K562 (cell line): ENCODE measurements at regions not wholly inside any gene's neighbourhood (a gene's known extent, or its start where the extent isn't known, plus 50 kb on each side); places are given as distances from the start of the nearest gene placed in this dataset.

Experiments used
- ATAC-seq: fragments of 200-7000 bp; cut with Tn5 transposase; 3 replicates; pipeline ENCODE4 v1.9.1; 2020; ENCODE audit warnings: moderate library complexity
- BruUV-seq: library from RNA; stranded (reverse); fragments of 400-500 nt; replicated peaks from 2 replicates; lab custom pipeline; 2021; lab: Mats Ljungman, UMichigan
- CTCF ChIA-PET: fragments of 300-600 bp; formaldehyde crosslinking; extraction: SDS; loops from one replicate; lab custom pipeline; 2021; ENCODE audit warnings: low intra/inter-chr PET ratio; lab: Yijun Ruan, JAX
- POLR2A ChIA-PET: fragments of 300-600, 350-650 bp; sonication (Branson Sonifier 250); formaldehyde crosslinking; extraction: SDS; loops from one replicate; lab custom pipeline; 2021; ENCODE audit warnings: antibody characterized with exemption, inconsistent platforms; lab: Yijun Ruan, JAX
- DNase-seq, 4 experiments: peaks; one replicate each; pipeline versions ENCODE4 v3.0.0 to v3.0.0-alpha.2; 2011 to 2018; ENCODE audit warnings: low spot score in 3 of 4, mixed read lengths in 3 of 4; ENCODE audit errors: extremely low read depth in 1 of 4
- FAIRE-seq: peaks from 2 replicates; lab custom pipeline; 2011; peaks lifted over from hg19 to GRCh38; lab: Jason Lieb, UNC
- H2AFZ ChIP-seq: 2 replicates; pipeline ENCODE4 v1.6.0; 2011; ENCODE audit warnings: low read depth, low read length, control low read depth, inconsistent platforms
- H3K27ac ChIP-seq: fragments of 200-600 bp; 3 replicates; pipeline ENCODE4 v1.8.0; 2011; ENCODE audit warnings: low read depth, mild to moderate bottlenecking, control low read depth, inconsistent platforms, low read length, moderate library complexity, mixed read lengths; ENCODE audit errors: extremely low read depth
- H3K27me3 ChIP-seq, 2 experiments: fragments of 300-600 bp in 1 of 2; 2 replicates in 1 of 2; 3 replicates in 1 of 2; pipeline versions ENCODE4 v1.6.0 to v1.8.0; 2011; ENCODE audit warnings: inconsistent platforms in 2 of 2, low read length in 2 of 2, mild to moderate bottlenecking in 1 of 2, mixed read lengths in 1 of 2, moderate library complexity in 1 of 2; ENCODE audit not compliant: control insufficient read depth in 2 of 2, insufficient read depth in 2 of 2
- H3K36me3 ChIP-seq: fragments of 300-600 bp; 3 replicates; pipeline ENCODE4 v1.8.0; 2011; ENCODE audit warnings: mild to moderate bottlenecking, low read length, inconsistent platforms; ENCODE audit not compliant: control insufficient read depth, insufficient read depth
- H3K4me1 ChIP-seq, 2 experiments: fragments of 200-600 bp in 1 of 2; replicated peaks in 1 of 2; 2 replicates in 1 of 2; 3 replicates in 1 of 2; pipeline versions ENCODE4 v1.5.1 to v1.8.0; 2011; ENCODE audit warnings: inconsistent platforms in 2 of 2, low read length in 2 of 2, mild to moderate bottlenecking in 1 of 2, mixed read lengths in 1 of 2, moderate library complexity in 1 of 2; ENCODE audit not compliant: control insufficient read depth in 2 of 2, insufficient read depth in 2 of 2
- H3K4me2 ChIP-seq: 2 replicates; pipeline ENCODE4 v1.6.1; 2011; ENCODE audit warnings: low read length, control low read depth, inconsistent platforms, mixed read lengths; ENCODE audit not compliant: insufficient read depth
- H3K4me3 ChIP-seq: fragments of 200-600 bp; sonication (generic), shearing (Covaris generic); 2 replicates; pipeline ENCODE4 v1.5.1; 2016; ENCODE audit warnings: control low read depth, inconsistent platforms
- H3K79me2 ChIP-seq: fragments of 200-600 bp; 3 replicates; pipeline ENCODE4 v1.8.0; 2011; ENCODE audit warnings: low read length, inconsistent platforms; ENCODE audit not compliant: control insufficient read depth, insufficient read depth
- H3K9ac ChIP-seq, 2 experiments: 2 replicates each; pipeline versions ENCODE4 v1.6.0 to v1.6.1; 2011; ENCODE audit warnings: low read depth in 2 of 2, low read length in 2 of 2, control low read depth in 1 of 2, inconsistent platforms in 1 of 2, mild to moderate bottlenecking in 1 of 2, mixed read lengths in 1 of 2; ENCODE audit not compliant: insufficient read depth in 1 of 2
- H3K9me1 ChIP-seq: one replicate; pipeline ENCODE4 v1.6.0; 2011; ENCODE audit warnings: inconsistent platforms, mild to moderate bottlenecking, low read length, moderate library complexity; ENCODE audit not compliant: control insufficient read depth, insufficient read depth
- H3K9me3 ChIP-seq: replicated peaks from 2 replicates; pipeline ENCODE4 v1.5.1; 2011; ENCODE audit warnings: low read depth, low read length, inconsistent platforms; ENCODE audit not compliant: control insufficient read depth, insufficient read depth
- H4K20me1 ChIP-seq: replicated peaks from 2 replicates; pipeline ENCODE4 v1.6.1; 2011; ENCODE audit warnings: low read length, inconsistent platforms, mixed read lengths; ENCODE audit not compliant: control insufficient read depth, insufficient read depth
- POLR3A ChIP-seq: IDR thresholded peaks from 2 replicates; pipeline ENCODE4 v1.6.1; 2011; ENCODE audit warnings: borderline replicate concordance, mild to moderate bottlenecking, moderate library complexity; ENCODE audit not compliant: insufficient read length, insufficient read depth; ENCODE audit errors: extremely low read depth
- ZNF77 ChIP-seq: fragments of 250-450 bp; sonication (Bioruptor Pico); IDR thresholded peaks from 2 replicates; pipeline ENCODE4 v1.5.0; 2020
- WGBS: fragments of 100-300 bp; shearing (Covaris generic); methylation state at CpG from one replicate; pipeline ENCODE4 v1.1.6; 2016; ENCODE audit warnings: low coverage, mixed read lengths; ENCODE audit not compliant: insufficient coverage; ENCODE audit errors: missing lambda C conversion rate; 5-methylcytosine and 5-hydroxymethylcytosine counted together
- in situ Hi-C: fragments of 300-500 bp; cut with MboI; formaldehyde crosslinking; loops from 4 replicates; pipeline ENCODE4 v1.15.0; 2018; ENCODE audit warnings: inconsistent platforms, mixed read lengths
- intact Hi-C: fragments of 100-400 bp; cut with micrococcal nuclease; formaldehyde crosslinking; loops from 2 replicates; pipeline ENCODE4 v1.14.2; 2022
- TF ChIP-seq, protein P1 (sequence below): fragments of 250-450 bp; sonication (Bioruptor Pico); IDR thresholded peaks from 2 replicates; pipeline ENCODE4 v1.5.0; 2021; ENCODE audit warnings: mild to moderate bottlenecking, moderate library complexity
- TF ChIP-seq, protein P2 (sequence below): fragments of 250-450 bp; sonication (Bioruptor Pico); IDR thresholded peaks from 2 replicates; pipeline ENCODE4 v1.8.0; 2022; ENCODE audit warnings: inconsistent platforms

DNA sequence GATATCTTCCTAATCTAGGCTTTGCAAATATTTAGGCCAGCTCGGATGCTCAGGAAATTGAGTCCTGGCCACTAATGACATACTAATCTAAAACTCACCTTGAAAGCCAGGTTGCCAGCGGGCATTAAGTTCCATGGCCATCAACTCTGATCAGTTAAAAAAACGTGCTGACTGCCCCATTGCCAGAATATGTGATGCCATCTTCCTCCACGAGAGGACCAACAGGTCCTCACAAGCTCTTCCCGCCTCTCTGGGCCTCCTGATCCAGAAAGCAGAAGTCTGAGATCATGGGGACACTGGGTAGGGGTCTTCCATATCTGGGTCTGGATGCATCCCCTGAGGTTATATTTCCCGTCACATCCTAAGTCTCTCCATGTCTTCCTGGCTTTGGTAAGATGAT lies 311.3 kb downstream of the TCERG1L start:
- no TSS peak for BruUV-seq
- Histone ChIP-seq H2AFZ (no peak overlapping the region), H3K36me3 (no peaks in the 10 kb centered on the region), H3K27ac (no peak overlapping the region), H3K9me3 (no peaks in the 10 kb centered on the region), H4K20me1 (no peaks in the 10 kb centered on the region), H3K9me1 (no peaks in the 10 kb centered on the region), H3K4me3 (no peak overlapping the region), H3K79me2 (no peaks in the 10 kb centered on the region), H3K4me2 (no peak overlapping the region), H3K9ac (no peak overlapping the region), H3K4me1 (no peaks in the 10 kb centered on the region), H3K27me3 (0 out of 5 replicates have a peak, but pooled peaks cover 0 to 7% of the 10 kb centered on the region in 2 experiments)
- in situ Hi-C loops (no loop called here), intact Hi-C loops (no loop called here)
- ATAC-seq: no peak
- TF ChIP-seq, protein P1, sequence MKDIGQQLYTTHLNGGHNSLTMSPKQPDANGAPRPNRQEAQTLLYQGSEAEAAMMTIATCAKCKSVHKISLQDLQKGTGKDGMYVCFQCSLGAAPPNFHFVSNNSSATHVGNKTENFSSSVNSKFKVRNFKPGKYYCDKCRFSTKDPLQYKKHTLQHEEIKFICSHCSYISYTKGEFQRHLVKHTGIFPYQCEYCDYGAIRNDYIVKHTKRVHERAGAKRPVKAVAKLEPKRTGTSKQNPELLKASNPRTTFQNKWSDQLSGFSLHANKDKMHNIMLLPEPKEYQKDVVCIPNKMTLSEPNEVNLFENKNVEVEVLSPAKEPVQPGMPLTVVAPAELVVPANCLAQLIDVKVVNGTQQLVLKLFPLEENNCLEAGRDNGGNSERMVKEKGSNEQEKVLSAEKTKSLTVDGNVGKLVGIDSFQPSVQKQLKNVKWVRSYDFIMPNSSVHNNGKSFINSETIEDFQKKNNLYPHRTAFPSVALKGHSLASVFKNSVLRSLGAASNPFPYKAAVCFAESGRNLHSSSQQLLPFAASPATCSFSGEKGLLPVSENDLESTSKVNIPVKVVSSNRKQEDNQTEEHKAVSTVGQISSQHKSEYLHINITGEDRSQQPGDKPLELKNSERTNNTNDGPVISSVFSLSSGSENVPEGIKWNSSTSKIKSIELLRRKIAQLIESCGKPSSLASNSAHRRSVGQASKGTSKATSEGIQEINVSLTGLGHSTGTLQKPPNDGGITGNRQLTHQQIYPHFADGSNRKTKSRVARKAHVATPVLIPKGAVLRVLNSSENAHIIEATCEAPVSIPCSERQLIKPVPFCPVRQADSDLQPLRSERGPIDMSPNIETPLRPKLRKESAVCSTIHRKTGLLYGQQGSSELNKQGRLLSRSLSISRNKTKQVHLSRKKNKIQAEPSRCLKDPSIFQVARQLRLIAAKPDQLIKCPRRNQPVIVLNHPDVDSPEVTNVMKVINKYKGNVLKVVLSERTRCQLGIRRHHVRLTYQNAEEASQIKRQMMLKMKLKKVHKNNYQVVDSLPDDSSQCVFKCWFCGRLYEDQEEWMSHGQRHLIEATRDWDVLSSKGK (CRISPR knock-in tag): no peak
- ChIA-PET POLR2A (no interaction called here), CTCF (no interaction called here)
- FAIRE-seq: no peak
- WGBS: 0% methylated on average over 6 of the region's 6 CpGs
- no peak for DNase-seq

DNA sequence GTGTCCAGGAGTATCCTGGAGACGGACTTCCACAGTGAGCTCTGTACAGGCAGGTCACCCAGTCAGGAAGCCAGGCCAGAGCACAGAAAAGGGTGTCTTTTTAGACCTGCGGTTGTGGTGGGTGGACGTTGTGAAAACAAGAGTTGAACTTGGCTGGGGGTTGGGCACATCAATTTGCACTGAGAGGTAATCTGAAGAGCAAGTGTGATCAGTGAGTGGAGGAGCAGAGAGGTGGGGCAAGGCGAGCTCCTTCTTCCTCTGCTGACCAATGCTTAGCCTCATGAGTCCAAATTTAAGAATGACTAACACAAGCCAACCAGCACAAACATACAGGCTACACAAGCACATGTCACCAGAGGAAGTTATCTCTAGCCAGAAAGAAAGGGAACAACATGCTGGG lies 310.8 kb downstream of the TCERG1L start:
- intact Hi-C loops: no loop called here
- no TSS peak for BruUV-seq
- FAIRE-seq: no peak

More for the DNA sequence above, 310.8 kb downstream of the TCERG1L start:
- no peak overlapping the region for H3K4me2 ChIP-seq
- H3K9me3 ChIP-seq: no peaks in the 10 kb centered on the region
- CTCF ChIA-PET: no interaction called here
- no peak overlapping the region for H3K4me3 ChIP-seq
- in situ Hi-C loops: no loop called here
- no peak overlapping the region for H3K9ac ChIP-seq
- H3K9me1 ChIP-seq: no peaks in the 10 kb centered on the region
- no peaks in the 10 kb centered on the region for H3K4me1 ChIP-seq
- no peak overlapping the region for H3K27ac ChIP-seq
- no peaks in the 10 kb centered on the region for H4K20me1 ChIP-seq
- H3K27me3 ChIP-seq: 0 out of 5 replicates have a peak, but pooled peaks cover 0 to 7% of the 10 kb centered on the region in 2 experiments
- 0% methylated on average over 2 of the region's 4 CpGs for WGBS
- ATAC-seq (no peak), DNase-seq (no peak)
- no peak for TF ChIP-seq POLR3A
- no peak for TF ChIP-seq ZNF77 (CRISPR knock-in tag)
- TF ChIP-seq, protein P2, sequence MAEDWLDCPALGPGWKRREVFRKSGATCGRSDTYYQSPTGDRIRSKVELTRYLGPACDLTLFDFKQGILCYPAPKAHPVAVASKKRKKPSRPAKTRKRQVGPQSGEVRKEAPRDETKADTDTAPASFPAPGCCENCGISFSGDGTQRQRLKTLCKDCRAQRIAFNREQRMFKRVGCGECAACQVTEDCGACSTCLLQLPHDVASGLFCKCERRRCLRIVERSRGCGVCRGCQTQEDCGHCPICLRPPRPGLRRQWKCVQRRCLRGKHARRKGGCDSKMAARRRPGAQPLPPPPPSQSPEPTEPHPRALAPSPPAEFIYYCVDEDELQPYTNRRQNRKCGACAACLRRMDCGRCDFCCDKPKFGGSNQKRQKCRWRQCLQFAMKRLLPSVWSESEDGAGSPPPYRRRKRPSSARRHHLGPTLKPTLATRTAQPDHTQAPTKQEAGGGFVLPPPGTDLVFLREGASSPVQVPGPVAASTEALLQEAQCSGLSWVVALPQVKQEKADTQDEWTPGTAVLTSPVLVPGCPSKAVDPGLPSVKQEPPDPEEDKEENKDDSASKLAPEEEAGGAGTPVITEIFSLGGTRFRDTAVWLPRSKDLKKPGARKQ (CRISPR knock-in tag): no peak
- no peaks in the 10 kb centered on the region for H3K36me3 ChIP-seq
- H3K79me2 ChIP-seq: no peaks in the 10 kb centered on the region
- H2AFZ ChIP-seq: no peak overlapping the region
- POLR2A ChIA-PET: no interaction called here
